ENCODE measurements at regions not wholly inside any gene's neighbourhood (a gene's known extent, or its start where the extent isn't known, plus 50 kb on each side); places are given as distances from the start of the nearest gene placed in this dataset.

GRCh38 chr14:37869633-37870032 is 274.2 kb downstream of the TTC6 start:
- Histone ChIP-seq H3K27ac (ENCODE audit: extremely low read length, insufficient read depth, low read length) (no peak overlapping the region), H3K9me3 (ENCODE audit: low read length) (no peaks in the 10 kb centered on the region), H3K36me3 (replicated peaks in 1 of 2; ENCODE audit: control insufficient read depth in 1 of 2, insufficient read depth in 2 of 2, low read length in 2 of 2) (no peaks in the 10 kb centered on the region), H3K27me3 (ENCODE audit: control insufficient read depth in 1 of 2, insufficient read depth in 2 of 2, low read length in 2 of 2) (no peaks in the 10 kb centered on the region), H3K9ac (ENCODE audit: insufficient read depth, low read depth, low read length) (no peak overlapping the region), H2AFZ (ENCODE audit: low read length) (no peak overlapping the region), H3K4me2 (ENCODE audit: low read depth, low read length) (no peak overlapping the region), H3K79me2 (ENCODE audit: insufficient read depth, low read length) (no peaks in the 10 kb centered on the region), H4K20me1 (ENCODE audit: insufficient read depth, low read length) (no peaks in the 10 kb centered on the region), H3K4me1 (ENCODE audit: insufficient read depth, low read length) (peaks cover 76% of the 10 kb centered on the region), H3K4me3 (replicated peaks in 1 of 3; ENCODE audit: insufficient read depth in 1 of 3, low read depth in 2 of 3, low read length in 3 of 3) (no peak overlapping the region)
- FAIRE-seq (no peak), DNase-seq (ENCODE audit: low spot score) (no peak), ATAC-seq (no peak)
- intact Hi-C loops (cut with micrococcal nuclease; ENCODE audit: unreplicated experiment), result loop anchor here (5.0 kb wide), 1 partner anchor 402 kb away; no protein-coding TSS in a partner anchor
- no TSS peak for BruUV-seq (replicated peaks)
- WGBS (ENCODE audit: low lambda C conversion rate), result 89% methylated on average over 2 of the region's 2 CpGs
- ChIA-PET CTCF (ENCODE audit: low intra/inter-chr PET ratio, low total read pairs) (no interaction called here), POLR2A (no interaction called here)
- in situ Hi-C loops (cut with HindIII; ENCODE audit: extremely low pct_ligation_motif_present, low pct_unique_long_range_greater_than_20kb), result loop anchor here (5.0 kb wide), 3 partner anchors 162 to 617 kb away; no protein-coding TSS in a partner anchor
- TF ChIP-seq HMG20B (CRISPR knock-in tag; conservative IDR thresholded peaks at IDR 0.05), result no peak
- 0 out of 2 replicates have a peak, but pooled peaks have one; percentile 25 for TF ChIP-seq HIVEP1 (CRISPR knock-in tag; IDR thresholded peaks at IDR 0.05)
- TF ChIP-seq, protein P1, sequence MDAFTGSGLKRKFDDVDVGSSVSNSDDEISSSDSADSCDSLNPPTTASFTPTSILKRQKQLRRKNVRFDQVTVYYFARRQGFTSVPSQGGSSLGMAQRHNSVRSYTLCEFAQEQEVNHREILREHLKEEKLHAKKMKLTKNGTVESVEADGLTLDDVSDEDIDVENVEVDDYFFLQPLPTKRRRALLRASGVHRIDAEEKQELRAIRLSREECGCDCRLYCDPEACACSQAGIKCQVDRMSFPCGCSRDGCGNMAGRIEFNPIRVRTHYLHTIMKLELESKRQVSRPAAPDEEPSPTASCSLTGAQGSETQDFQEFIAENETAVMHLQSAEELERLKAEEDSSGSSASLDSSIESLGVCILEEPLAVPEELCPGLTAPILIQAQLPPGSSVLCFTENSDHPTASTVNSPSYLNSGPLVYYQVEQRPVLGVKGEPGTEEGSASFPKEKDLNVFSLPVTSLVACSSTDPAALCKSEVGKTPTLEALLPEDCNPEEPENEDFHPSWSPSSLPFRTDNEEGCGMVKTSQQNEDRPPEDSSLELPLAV (CRISPR knock-in tag; conservative IDR thresholded peaks at IDR 0.05; ENCODE audit: low read depth), result no peak
- TF ChIP-seq SRF (IDR thresholded peaks at IDR 0.05; ENCODE audit: low read depth, low read length), result no peak
- TF ChIP-seq, protein P2, sequence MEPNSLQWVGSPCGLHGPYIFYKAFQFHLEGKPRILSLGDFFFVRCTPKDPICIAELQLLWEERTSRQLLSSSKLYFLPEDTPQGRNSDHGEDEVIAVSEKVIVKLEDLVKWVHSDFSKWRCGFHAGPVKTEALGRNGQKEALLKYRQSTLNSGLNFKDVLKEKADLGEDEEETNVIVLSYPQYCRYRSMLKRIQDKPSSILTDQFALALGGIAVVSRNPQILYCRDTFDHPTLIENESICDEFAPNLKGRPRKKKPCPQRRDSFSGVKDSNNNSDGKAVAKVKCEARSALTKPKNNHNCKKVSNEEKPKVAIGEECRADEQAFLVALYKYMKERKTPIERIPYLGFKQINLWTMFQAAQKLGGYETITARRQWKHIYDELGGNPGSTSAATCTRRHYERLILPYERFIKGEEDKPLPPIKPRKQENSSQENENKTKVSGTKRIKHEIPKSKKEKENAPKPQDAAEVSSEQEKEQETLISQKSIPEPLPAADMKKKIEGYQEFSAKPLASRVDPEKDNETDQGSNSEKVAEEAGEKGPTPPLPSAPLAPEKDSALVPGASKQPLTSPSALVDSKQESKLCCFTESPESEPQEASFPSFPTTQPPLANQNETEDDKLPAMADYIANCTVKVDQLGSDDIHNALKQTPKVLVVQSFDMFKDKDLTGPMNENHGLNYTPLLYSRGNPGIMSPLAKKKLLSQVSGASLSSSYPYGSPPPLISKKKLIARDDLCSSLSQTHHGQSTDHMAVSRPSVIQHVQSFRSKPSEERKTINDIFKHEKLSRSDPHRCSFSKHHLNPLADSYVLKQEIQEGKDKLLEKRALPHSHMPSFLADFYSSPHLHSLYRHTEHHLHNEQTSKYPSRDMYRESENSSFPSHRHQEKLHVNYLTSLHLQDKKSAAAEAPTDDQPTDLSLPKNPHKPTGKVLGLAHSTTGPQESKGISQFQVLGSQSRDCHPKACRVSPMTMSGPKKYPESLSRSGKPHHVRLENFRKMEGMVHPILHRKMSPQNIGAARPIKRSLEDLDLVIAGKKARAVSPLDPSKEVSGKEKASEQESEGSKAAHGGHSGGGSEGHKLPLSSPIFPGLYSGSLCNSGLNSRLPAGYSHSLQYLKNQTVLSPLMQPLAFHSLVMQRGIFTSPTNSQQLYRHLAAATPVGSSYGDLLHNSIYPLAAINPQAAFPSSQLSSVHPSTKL (CRISPR knock-in tag; IDR thresholded peaks at IDR 0.05), result no peak
- no peak for TF ChIP-seq XRCC5 (optimal IDR thresholded peaks at IDR 0.05; ENCODE audit: low read length)
- TF ChIP-seq ZNF30 (CRISPR knock-in tag; IDR thresholded peaks at IDR 0.05), result 0 out of 2 replicates have a peak, but pooled peaks have one; percentile 21
- TF ChIP-seq TOPORS (CRISPR knock-in tag; IDR thresholded peaks at IDR 0.05), result no peak
- TF ChIP-seq MAFF (IDR thresholded peaks at IDR 0.05; ENCODE audit: low read depth, low read length), result no peak
- no peak for TF ChIP-seq ZFP36L2 (CRISPR knock-in tag; IDR thresholded peaks at IDR 0.05)
- TF ChIP-seq ZNF235 (CRISPR knock-in tag; IDR thresholded peaks at IDR 0.05; ENCODE audit: borderline replicate concordance), result no peak
- no peak for TF ChIP-seq ZBTB3 (CRISPR knock-in tag; IDR thresholded peaks at IDR 0.05; ENCODE audit: borderline replicate concordance, low read depth)
- no peak for TF ChIP-seq ZNF382 (CRISPR knock-in tag; IDR thresholded peaks at IDR 0.05; ENCODE audit: borderline replicate concordance)
- TF ChIP-seq, protein P3, sequence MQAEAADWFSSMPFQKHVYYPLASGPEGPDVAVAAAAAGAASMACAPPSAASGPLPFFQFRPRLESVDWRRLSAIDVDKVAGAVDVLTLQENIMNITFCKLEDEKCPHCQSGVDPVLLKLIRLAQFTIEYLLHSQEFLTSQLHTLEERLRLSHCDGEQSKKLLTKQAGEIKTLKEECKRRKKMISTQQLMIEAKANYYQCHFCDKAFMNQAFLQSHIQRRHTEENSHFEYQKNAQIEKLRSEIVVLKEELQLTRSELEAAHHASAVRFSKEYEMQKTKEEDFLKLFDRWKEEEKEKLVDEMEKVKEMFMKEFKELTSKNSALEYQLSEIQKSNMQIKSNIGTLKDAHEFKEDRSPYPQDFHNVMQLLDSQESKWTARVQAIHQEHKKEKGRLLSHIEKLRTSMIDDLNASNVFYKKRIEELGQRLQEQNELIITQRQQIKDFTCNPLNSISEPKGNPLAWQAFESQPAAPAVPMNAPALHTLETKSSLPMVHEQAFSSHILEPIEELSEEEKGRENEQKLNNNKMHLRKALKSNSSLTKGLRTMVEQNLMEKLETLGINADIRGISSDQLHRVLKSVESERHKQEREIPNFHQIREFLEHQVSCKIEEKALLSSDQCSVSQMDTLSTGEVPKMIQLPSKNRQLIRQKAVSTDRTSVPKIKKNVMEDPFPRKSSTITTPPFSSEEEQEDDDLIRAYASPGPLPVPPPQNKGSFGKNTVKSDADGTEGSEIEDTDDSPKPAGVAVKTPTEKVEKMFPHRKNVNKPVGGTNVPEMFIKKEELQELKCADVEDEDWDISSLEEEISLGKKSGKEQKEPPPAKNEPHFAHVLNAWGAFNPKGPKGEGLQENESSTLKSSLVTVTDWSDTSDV (CRISPR knock-in tag; IDR thresholded peaks at IDR 0.05), result 0 out of 2 replicates have a peak, but pooled peaks have one; percentile 58
- TF ChIP-seq ZNF792 (CRISPR knock-in tag; IDR thresholded peaks at IDR 0.05), result no peak
- TF ChIP-seq ATAD3A (CRISPR knock-in tag; IDR thresholded peaks at IDR 0.05), result no peak
- 0 out of 2 replicates have a peak, but pooled peaks have one; percentile 39 for TF ChIP-seq ZNF329 (CRISPR knock-in tag; IDR thresholded peaks at IDR 0.05; ENCODE audit: low read depth)
